Immature natural killer cell (primary cell): ENCODE measurements at regions not wholly inside any gene's neighbourhood (a gene's known extent, or its start where the extent isn't known, plus 50 kb on each side); places are given as distances from the start of the nearest gene placed in this dataset.

Source experiments
- DNase-seq, 3 donors: peaks; one replicate each; pipeline ENCODE4 v3.0.0; 2022; ENCODE audit warnings: mixed read lengths in 1 of 3
- H3K27ac Mint-ChIP-seq, 6 donors: one replicate each; pipeline ENCODE4 v1.8.0; 2020; ENCODE audit warnings: mixed read lengths in 6 of 6, mild to moderate bottlenecking in 5 of 6, inconsistent platforms in 4 of 6, moderate library complexity in 3 of 6
- H3K27me3 Mint-ChIP-seq, 3 donors: one replicate each; pipeline ENCODE4 v1.8.0; 2020 to 2021; ENCODE audit warnings: low read depth in 3 of 3, mild to moderate bottlenecking in 3 of 3, mixed read lengths in 3 of 3, moderate library complexity in 3 of 3, inconsistent platforms in 1 of 3
- H3K36me3 Mint-ChIP-seq, 3 donors: one replicate each; pipeline ENCODE4 v1.8.0; 2020; ENCODE audit warnings: mixed read lengths in 3 of 3, inconsistent platforms in 2 of 3, mild to moderate bottlenecking in 2 of 3
- H3K4me1 Mint-ChIP-seq, 2 donors: one replicate each; pipeline ENCODE4 v1.8.0; 2020; ENCODE audit warnings: inconsistent platforms in 2 of 2, mild to moderate bottlenecking in 2 of 2, mixed read lengths in 2 of 2, moderate library complexity in 1 of 2
- H3K4me3 Mint-ChIP-seq, 5 donors: one replicate each; pipeline ENCODE4 v1.8.0; 2020; ENCODE audit warnings: mild to moderate bottlenecking in 5 of 5, mixed read lengths in 5 of 5, inconsistent platforms in 3 of 5, moderate library complexity in 3 of 5
- H3K9me3 Mint-ChIP-seq, 6 donors: one replicate each; pipeline ENCODE4 v1.8.0; 2020; ENCODE audit warnings: mild to moderate bottlenecking in 6 of 6, mixed read lengths in 6 of 6, inconsistent platforms in 4 of 6, moderate library complexity in 3 of 6

DNA sequence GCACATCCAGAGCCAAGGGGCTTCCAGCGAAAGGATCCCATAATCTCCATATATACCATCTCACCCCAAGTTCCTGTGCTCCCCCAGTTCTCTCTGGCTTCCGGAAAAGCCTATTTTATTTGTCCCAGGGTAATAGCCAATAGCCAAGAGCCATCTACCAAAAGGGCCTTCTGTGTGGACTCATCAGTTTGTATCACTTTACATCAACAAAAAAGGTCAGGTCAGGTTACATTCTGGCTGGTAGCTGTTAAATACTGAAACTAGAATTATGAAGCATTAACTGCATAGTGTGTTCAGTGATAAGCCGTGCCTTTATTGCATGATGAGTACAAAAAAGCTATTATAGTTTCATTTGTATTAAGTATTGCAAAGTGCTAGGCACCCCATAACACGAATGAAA, 223.7 kb downstream of the IRS1 start:
- H3K27me3 Mint-ChIP-seq = peaks cover 0 to 6% (median 2%) of the 10 kb centered on the region in 3 donors
- H3K27ac Mint-ChIP-seq = no peak overlapping the region
- peaks cover 0 to 2% (median 0%) of the 10 kb centered on the region in 6 donors for H3K9me3 Mint-ChIP-seq
- no peaks in the 10 kb centered on the region for H3K4me1 Mint-ChIP-seq
- peaks cover 0 to 3% (median 0%) of the 10 kb centered on the region in 3 donors for H3K36me3 Mint-ChIP-seq
- H3K4me3 Mint-ChIP-seq = no peak overlapping the region
- no peak for DNase-seq

DNA sequence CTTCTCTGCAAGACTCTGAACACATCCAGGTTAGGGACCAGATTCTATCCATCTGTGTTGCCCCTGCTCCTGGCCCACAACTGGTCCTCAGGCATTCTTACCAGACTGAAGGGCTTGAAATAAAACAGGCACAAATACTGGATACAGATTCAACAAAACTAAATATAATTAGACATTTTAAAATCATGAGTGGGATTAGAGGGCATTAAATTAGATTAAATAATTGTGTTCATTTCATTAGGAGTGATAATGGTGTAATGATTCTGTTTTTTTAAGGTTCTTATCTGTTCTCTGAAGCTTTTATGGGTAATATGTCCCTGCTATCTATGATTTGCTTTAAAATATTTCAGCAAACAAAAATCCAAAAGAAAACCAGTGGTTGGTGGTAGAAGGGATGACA, 226.5 kb downstream of the IRS1 start:
- H3K4me1 Mint-ChIP-seq = no peaks in the 10 kb centered on the region
- no peak overlapping the region for H3K27ac Mint-ChIP-seq

DNA sequence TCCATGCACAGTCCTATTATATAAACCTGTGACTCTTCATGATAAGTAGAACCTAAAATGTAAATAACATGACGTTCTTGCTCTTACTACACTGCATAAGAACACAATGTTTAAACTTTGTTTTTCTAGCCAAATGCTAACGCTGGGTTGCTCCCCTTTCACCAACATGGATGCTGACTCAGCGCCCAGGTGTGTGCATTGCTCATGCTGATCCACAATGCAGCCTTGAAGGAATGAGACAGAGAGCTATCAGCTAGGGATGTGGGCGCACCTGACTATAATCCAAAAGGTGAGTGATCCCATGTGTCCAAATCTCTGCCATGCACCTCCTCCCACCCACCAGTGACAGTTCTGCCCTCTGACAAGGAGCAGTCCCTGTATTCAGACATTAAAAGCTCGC, 235.0 kb downstream of the IRS1 start:
- Mint-ChIP-seq H3K36me3 (no peaks in the 10 kb centered on the region), H3K9me3 (peaks cover 0 to 4% (median 0%) of the 10 kb centered on the region in 6 donors), H3K27me3 (no peaks in the 10 kb centered on the region), H3K4me3 (no peak overlapping the region), H3K27ac (no peak overlapping the region), H3K4me1 (no peaks in the 10 kb centered on the region)
- DNase-seq = no peak

More for the DNA sequence above, 226.5 kb downstream of the IRS1 start:
- H3K27me3 Mint-ChIP-seq = peaks cover 0 to 6% (median 0%) of the 10 kb centered on the region in 3 donors
- H3K9me3 Mint-ChIP-seq = peaks cover 0 to 2% (median 0%) of the 10 kb centered on the region in 6 donors
- peaks cover 0 to 3% (median 0%) of the 10 kb centered on the region in 3 donors for H3K36me3 Mint-ChIP-seq
- DNase-seq = no peak
- H3K4me3 Mint-ChIP-seq = no peak overlapping the region

DNA sequence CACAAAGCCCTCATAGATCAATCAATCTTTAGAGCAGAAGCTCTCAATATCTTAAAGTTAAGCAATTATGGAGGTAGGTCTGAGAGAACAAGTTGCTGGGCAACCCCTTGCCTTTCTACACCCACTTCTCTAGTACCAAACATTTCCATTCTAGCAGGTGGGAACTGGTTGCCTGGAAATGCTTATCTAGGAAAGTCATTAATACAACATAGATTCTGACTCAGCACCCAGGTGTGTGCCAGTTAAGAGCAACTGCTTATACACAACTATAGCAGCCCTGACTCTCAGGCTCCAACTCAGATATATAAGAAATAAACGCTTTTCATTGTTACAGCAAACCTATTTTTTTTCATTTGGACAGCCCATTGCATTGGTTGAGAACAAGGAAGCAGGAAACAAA, 237.7 kb downstream of the IRS1 start:
- Mint-ChIP-seq H3K4me1 (no peaks in the 10 kb centered on the region), H3K27me3 (peaks cover 0 to 2% (median 1%) of the 10 kb centered on the region in 3 donors), H3K9me3 (peaks cover 0 to 4% (median 0%) of the 10 kb centered on the region in 6 donors), H3K36me3 (no peaks in the 10 kb centered on the region), H3K27ac (no peak overlapping the region), H3K4me3 (no peak overlapping the region)
- DNase-seq = no peak

DNA sequence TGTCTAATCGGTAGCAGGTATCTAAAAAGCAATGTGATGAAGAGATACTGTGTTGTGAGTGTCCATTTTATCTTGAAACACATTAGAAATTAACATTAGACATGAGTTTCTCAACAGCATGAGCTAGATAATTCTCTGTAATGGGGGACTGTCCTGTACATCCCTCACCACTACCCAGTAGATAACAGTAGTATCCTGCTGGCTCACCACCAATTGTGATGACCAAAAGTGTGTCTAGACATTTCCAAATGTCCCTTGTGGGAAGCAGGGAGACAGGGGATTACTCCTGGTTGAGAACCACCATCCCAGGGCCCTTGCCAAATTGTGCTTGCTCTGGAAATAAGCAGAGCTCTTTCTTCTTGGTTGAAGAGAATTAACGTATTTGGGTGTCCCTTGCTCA, 239.3 kb downstream of the IRS1 start:
- H3K27ac Mint-ChIP-seq = no peak overlapping the region
- no peaks in the 10 kb centered on the region for H3K4me1 Mint-ChIP-seq
- peaks cover 0 to 2% (median 1%) of the 10 kb centered on the region in 3 donors for H3K27me3 Mint-ChIP-seq
- peaks cover 0 to 4% (median 0%) of the 10 kb centered on the region in 6 donors for H3K9me3 Mint-ChIP-seq
- no peak for DNase-seq
- H3K4me3 Mint-ChIP-seq = no peak overlapping the region
- H3K36me3 Mint-ChIP-seq = no peaks in the 10 kb centered on the region

DNA sequence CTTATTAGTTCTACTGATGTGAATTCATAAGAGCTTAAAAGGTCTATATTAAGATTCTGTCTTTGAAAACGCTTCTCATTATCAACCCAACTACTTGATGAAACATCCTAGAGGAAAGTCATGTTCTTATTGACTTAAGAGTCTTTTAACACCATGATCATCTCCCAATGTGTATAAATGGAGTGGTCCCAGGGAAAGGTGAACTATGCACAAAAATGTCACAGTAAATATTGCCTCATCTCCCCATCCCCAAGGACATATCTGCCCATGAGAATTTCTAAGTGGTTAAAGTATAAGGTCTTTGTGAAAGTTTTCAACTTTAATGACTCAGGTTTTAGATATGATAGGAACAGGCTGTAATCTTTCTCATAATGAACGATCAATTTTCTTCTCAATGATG, 240.1 kb downstream of the IRS1 start:
- Mint-ChIP-seq H3K27me3 (peaks cover 0 to 2% (median 1%) of the 10 kb centered on the region in 3 donors), H3K36me3 (no peaks in the 10 kb centered on the region), H3K27ac (no peak overlapping the region), H3K9me3 (peaks cover 0 to 3% (median 0%) of the 10 kb centered on the region in 6 donors), H3K4me1 (no peaks in the 10 kb centered on the region), H3K4me3 (no peak overlapping the region)
- DNase-seq = no peak

DNA sequence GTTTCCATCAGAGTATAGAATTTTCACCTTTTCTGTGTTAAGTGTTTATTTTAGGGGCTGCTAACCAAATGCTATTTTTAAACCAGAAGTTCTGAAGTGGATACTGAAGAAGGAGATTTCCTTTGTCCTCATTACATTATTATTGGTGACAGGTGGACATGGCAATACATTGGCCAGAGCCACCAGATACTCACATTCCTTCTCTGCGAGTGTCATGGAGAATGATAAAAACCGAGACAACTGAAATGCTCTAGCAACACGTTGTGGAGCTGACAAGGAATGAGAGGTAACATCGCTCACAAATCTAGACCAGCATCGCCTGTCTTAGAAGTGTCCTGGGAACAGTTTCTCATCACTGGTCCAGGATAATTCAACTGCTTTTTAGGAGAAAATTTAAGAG, 241.2 kb downstream of the IRS1 start:
- DNase-seq = no peak
- Mint-ChIP-seq H3K4me3 (no peak overlapping the region), H3K9me3 (peaks cover 0 to 3% (median 0%) of the 10 kb centered on the region in 6 donors), H3K27me3 (peaks cover 0 to 2% (median 1%) of the 10 kb centered on the region in 3 donors), H3K4me1 (no peaks in the 10 kb centered on the region), H3K36me3 (no peaks in the 10 kb centered on the region), H3K27ac (no peak overlapping the region)

DNA sequence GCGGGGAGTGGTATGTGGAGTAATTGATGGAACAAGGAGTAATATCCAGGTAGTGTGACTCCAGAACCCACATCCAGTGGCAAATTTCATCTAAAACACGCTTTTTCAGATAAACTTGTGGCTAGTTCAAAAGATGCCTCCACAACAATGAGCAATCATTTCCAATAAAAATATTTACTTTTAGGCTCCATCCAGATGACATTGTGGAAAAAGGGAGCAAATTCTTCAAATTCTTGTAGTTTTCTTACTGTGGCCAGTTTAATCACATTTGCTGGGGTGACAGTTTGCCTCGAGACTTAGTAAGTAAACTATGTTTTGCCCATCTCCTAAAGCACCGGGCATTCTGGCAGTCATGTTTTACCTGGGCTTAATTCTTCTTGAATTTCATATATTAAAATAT, 243.6 kb downstream of the IRS1 start:
- no peak overlapping the region for H3K4me3 Mint-ChIP-seq

DNA sequence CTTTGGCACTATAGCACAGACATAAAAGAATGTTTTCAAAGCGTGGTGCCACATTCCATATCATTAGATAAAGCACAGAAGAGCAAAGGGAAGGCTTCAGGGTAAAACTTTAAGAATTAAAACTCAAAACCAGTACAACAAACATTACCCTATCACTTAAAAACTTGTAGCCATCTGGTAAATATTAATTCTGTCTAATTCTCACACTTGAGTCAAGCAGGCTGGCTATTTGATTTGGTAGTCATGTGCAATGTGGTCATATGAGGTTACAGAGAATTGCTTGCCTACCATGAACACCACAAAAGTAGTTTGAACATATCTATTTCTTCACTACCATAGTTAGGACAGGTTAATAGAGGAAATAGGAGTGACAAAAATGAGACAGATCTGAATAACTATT, 244.9 kb downstream of the IRS1 start:
- no peaks in the 10 kb centered on the region for H3K4me1 Mint-ChIP-seq
- no peaks in the 10 kb centered on the region for H3K36me3 Mint-ChIP-seq
- peaks cover 0 to 2% (median 1%) of the 10 kb centered on the region in 3 donors for H3K27me3 Mint-ChIP-seq
- H3K9me3 Mint-ChIP-seq = peaks cover 0 to 7% (median 0%) of the 10 kb centered on the region in 6 donors
- DNase-seq = no peak
- H3K4me3 Mint-ChIP-seq = no peak overlapping the region
- no peak overlapping the region for H3K27ac Mint-ChIP-seq

More for the DNA sequence above, 243.6 kb downstream of the IRS1 start:
- DNase-seq = no peak
- no peaks in the 10 kb centered on the region for H3K36me3 Mint-ChIP-seq
- no peaks in the 10 kb centered on the region for H3K4me1 Mint-ChIP-seq
- H3K27me3 Mint-ChIP-seq = peaks cover 0 to 2% (median 1%) of the 10 kb centered on the region in 3 donors
- no peak overlapping the region for H3K27ac Mint-ChIP-seq
- H3K9me3 Mint-ChIP-seq = peaks cover 0 to 3% (median 0%) of the 10 kb centered on the region in 6 donors

DNA sequence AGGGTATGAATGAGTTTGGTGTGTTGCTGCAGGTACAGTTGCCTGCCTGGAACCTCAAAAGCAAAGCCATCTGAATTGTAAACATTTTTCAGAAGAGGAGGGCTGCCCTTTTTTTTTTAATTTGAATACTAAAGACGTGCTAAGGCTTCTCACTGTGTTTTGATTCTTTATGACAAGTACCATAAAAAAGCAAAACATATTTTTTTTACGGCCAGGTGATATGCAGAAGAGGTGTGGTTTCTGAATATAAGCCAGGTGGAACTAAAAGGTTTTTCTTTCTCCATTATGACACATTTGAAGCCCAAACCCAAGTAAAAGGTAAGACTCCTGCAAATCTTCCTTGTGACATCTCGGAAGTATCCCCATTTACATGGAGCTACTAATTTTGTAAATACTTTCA, 246.3 kb downstream of the IRS1 start:
- Mint-ChIP-seq H3K27me3 (peaks cover 0 to 2% (median 1%) of the 10 kb centered on the region in 3 donors), H3K4me3 (no peak overlapping the region), H3K4me1 (no peaks in the 10 kb centered on the region), H3K36me3 (no peaks in the 10 kb centered on the region), H3K9me3 (peaks cover 0 to 7% (median 0%) of the 10 kb centered on the region in 6 donors), H3K27ac (no peak overlapping the region)
- DNase-seq = no peak

DNA sequence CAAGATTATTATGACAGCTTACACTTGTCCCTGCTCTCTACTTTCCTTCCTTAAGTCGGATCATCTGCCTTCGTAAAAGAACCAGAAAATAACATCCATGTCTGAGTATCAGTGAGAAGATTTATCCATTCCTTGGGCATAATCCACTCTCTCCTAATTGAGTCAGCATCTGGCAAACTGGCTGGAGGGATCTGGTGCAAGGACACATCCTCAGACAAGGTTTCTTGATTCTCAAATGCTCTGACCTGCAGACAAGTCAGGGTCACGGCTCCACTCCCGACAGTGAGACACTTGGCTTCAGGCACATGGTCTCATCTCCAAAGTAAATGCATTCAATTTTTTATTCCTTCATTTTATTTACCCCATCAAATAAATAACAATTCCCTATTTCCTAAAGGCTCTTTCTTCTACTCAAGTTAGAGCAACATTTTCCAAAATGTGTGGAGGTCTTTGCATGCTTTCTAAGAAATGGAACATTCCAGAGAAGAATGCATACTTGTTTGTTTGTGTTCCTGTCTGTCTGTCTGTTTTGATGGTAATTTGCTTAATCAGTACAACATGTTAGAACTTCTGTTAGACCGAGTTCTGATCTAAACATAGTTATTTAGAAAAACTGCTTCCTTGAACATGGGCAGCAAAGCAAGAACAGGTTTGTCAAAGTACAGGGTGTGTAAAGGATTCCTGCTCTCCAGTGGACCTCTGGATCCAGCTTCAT, 246.9 kb downstream of the IRS1 start:
- no peak for DNase-seq
- H3K27ac Mint-ChIP-seq = no peak overlapping the region
- H3K36me3 Mint-ChIP-seq = no peaks in the 10 kb centered on the region
- no peaks in the 10 kb centered on the region for H3K4me1 Mint-ChIP-seq
- H3K9me3 Mint-ChIP-seq = peaks cover 0 to 7% (median 0%) of the 10 kb centered on the region in 6 donors
- peaks cover 0 to 1% (median under 1%) of the 10 kb centered on the region in 3 donors for H3K27me3 Mint-ChIP-seq
- no peak overlapping the region for H3K4me3 Mint-ChIP-seq

DNA sequence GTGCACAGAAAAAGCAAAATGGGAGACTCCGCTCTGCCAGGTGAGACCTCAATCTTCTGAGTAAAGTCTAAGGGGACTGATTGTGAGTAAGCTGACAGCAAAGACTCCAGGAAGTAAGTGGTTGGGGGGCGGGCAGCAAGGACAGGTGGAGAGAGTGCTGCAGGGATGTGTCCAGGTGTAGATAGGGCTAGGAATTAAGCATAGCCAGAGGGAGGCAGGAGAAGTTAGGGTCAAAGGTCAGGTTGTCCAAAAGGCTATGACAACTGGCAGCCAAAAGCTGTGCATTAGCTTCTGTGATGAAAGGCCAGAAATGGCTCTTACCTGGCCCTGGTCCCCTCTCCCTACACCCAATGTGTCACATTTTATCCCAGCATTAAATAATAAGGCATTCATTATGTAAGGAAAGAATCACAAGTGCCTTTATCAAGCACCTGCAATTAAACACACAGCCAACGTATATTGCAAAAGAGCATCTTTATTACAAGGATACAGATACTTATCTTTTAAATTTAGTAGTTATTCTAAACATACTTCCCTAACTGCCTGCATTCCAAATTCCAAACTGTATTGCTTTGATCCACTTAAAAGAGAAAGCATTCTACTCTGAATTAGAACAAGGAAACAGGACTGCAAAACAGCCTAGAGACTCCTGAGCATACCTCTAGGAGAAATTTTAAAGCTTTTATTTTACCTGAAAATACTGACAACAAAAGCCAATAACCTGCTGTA, 247.9 kb downstream of the IRS1 start:
- H3K27me3 Mint-ChIP-seq = no peaks in the 10 kb centered on the region
- H3K4me3 Mint-ChIP-seq = no peak overlapping the region
- H3K27ac Mint-ChIP-seq = no peak overlapping the region
- no peaks in the 10 kb centered on the region for H3K36me3 Mint-ChIP-seq
- no peaks in the 10 kb centered on the region for H3K4me1 Mint-ChIP-seq
- H3K9me3 Mint-ChIP-seq = peaks cover 0 to 4% (median 0%) of the 10 kb centered on the region in 6 donors
- DNase-seq = no peak

DNA sequence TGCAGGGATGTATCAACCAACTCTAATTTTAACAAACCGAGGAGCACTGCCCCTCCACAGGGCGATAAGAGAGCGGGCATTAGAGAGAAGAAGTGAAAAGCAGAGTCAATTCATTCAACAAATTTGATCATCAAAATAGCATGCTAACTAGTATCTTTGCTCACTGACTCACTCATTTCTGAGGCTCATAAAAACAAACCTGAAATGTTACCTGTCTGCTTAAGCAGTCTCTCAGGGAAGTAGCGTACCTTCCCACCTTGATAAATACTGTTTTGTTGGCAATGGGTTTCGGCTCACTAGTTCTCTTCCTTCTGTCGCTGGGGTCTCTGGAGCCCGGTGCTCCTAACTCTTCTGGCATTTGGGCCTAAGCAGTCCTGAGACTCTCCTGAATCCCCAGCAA, 248.8 kb downstream of the IRS1 start:
- no peak overlapping the region for H3K4me3 Mint-ChIP-seq
- H3K36me3 Mint-ChIP-seq = no peaks in the 10 kb centered on the region
- peaks cover 0 to 5% (median 0%) of the 10 kb centered on the region in 6 donors for H3K9me3 Mint-ChIP-seq
- peaks cover 0 to 3% (median 2%) of the 10 kb centered on the region in 3 donors for H3K27me3 Mint-ChIP-seq
- no peak overlapping the region for H3K27ac Mint-ChIP-seq
- DNase-seq = no peak
- H3K4me1 Mint-ChIP-seq = no peaks in the 10 kb centered on the region

DNA sequence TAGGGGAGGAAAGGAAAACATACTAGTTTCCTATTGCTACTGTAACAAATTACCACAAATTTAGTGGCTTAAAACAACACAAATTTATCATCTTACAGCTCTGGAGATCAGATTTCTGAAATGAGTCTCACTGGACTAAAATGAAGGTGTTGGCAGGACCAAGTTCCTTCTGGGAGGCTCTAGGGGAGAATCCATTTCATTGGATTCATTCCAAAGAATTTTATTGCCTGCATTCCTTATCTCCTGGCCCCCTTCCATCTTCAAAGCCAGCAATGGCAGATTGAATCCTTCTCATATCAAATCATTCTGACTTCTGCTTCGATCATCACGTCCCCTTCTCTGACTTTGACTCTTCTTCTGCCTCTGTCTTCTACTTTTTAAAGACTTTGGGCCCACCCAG, 250.9 kb downstream of the IRS1 start:
- no peak for DNase-seq
- Mint-ChIP-seq H3K9me3 (peaks cover 0 to 5% (median 0%) of the 10 kb centered on the region in 6 donors), H3K4me1 (no peaks in the 10 kb centered on the region), H3K4me3 (no peak overlapping the region), H3K27me3 (peaks cover 0 to 3% (median 3%) of the 10 kb centered on the region in 3 donors), H3K27ac (no peak overlapping the region), H3K36me3 (no peaks in the 10 kb centered on the region)
